ENCODE measurements at regions not wholly inside any gene's neighbourhood (a gene's known extent, or its start where the extent isn't known, plus 50 kb on each side); places are given as distances from the start of the nearest gene placed in this dataset.

- in situ Hi-C loops (cut with HindIII; ENCODE audit: low pct_unique_long_range_greater_than_20kb, low sequenced_read_pairs) (no loop called here), intact Hi-C loops (cut with micrococcal nuclease; ENCODE audit: unreplicated experiment) (no loop called here)
- Histone ChIP-seq H3K27ac (ENCODE audit: low read length) (no peak overlapping the region), H3K36me3 (ENCODE audit: control insufficient read depth, insufficient read depth, low read length) (no peaks in the 10 kb centered on the region), H3K27me3 (ENCODE audit: control insufficient read depth, insufficient read depth, low read length) (no peaks in the 10 kb centered on the region), H3K9me3 (ENCODE audit: control insufficient read depth, insufficient read depth, low read depth, low read length) (no peaks in the 10 kb centered on the region; the same call in 1 of the 2 replicates), H3K4me3 (ENCODE audit: low read depth in 2 of 2, low read length in 2 of 2) (no peak overlapping the region), H3K4me1 (ENCODE audit: control insufficient read depth, insufficient read depth, low read length) (no peaks in the 10 kb centered on the region)
- no TSS peak for BruUV-seq (replicated peaks)
- CTCF ChIA-PET = no interaction called here
- DNase-seq (ENCODE audit: low read depth, low spot score) = no peak
- POLR2A ChIA-PET = no interaction called here
- no peak for ATAC-seq
- TF ChIP-seq TCF7L2 (IDR thresholded peaks at IDR 0.05; ENCODE audit: low read depth, low read length) (no peak), SIN3A (IDR thresholded peaks at IDR 0.05; ENCODE audit: borderline replicate concordance, insufficient read depth, low read depth, low read length) (no peak), CTCF (IDR thresholded peaks at IDR 0.05) (no peak), POLR2AphosphoS5 (IDR thresholded peaks at IDR 0.05; ENCODE audit: low read depth, low read length) (no peak)
- TF ChIP-seq, protein P1, sequence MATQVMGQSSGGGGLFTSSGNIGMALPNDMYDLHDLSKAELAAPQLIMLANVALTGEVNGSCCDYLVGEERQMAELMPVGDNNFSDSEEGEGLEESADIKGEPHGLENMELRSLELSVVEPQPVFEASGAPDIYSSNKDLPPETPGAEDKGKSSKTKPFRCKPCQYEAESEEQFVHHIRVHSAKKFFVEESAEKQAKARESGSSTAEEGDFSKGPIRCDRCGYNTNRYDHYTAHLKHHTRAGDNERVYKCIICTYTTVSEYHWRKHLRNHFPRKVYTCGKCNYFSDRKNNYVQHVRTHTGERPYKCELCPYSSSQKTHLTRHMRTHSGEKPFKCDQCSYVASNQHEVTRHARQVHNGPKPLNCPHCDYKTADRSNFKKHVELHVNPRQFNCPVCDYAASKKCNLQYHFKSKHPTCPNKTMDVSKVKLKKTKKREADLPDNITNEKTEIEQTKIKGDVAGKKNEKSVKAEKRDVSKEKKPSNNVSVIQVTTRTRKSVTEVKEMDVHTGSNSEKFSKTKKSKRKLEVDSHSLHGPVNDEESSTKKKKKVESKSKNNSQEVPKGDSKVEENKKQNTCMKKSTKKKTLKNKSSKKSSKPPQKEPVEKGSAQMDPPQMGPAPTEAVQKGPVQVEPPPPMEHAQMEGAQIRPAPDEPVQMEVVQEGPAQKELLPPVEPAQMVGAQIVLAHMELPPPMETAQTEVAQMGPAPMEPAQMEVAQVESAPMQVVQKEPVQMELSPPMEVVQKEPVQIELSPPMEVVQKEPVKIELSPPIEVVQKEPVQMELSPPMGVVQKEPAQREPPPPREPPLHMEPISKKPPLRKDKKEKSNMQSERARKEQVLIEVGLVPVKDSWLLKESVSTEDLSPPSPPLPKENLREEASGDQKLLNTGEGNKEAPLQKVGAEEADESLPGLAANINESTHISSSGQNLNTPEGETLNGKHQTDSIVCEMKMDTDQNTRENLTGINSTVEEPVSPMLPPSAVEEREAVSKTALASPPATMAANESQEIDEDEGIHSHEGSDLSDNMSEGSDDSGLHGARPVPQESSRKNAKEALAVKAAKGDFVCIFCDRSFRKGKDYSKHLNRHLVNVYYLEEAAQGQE (IDR thresholded peaks at IDR 0.05; ENCODE audit: insufficient read depth in 1 of 2, low read depth in 2 of 2, low read length in 1 of 2) = no peak
Observed at GRCh38 chr6:80921861-80922460, 815.5 kb downstream of the BCKDHB start.

DNA sequence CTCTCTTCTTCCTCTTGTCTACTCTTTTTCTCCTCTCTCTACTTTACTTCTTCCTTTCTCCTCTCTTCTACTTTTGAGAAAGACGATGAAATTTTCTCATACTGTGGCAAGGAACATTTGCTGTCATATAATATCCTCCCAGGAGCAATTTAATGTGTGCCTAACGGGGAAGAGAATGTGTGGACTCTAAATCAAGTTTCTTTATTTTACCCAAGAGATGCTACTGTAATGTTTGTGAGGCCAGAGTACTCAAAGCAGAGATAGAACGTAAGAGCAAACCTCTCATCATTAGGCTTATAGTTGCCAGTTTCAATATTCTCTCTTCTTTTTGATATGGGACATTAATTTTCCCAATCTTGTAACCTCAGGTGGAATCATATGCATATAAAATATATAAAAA is 801.4 kb downstream of the BCKDHB start:
- POLR2A ChIA-PET = no interaction called here
- no peak for DNase-seq (ENCODE audit: low read depth, low spot score)
- Histone ChIP-seq H3K9me3 (ENCODE audit: control insufficient read depth, insufficient read depth, low read depth, low read length) (no peaks in the 10 kb centered on the region), H3K4me3 (ENCODE audit: low read depth in 2 of 2, low read length in 2 of 2) (no peak overlapping the region), H3K36me3 (ENCODE audit: control insufficient read depth, insufficient read depth, low read length) (no peaks in the 10 kb centered on the region), H3K27me3 (ENCODE audit: control insufficient read depth, insufficient read depth, low read length) (no peaks in the 10 kb centered on the region), H3K27ac (ENCODE audit: low read length) (no peak overlapping the region), H3K4me1 (ENCODE audit: control insufficient read depth, insufficient read depth, low read length) (no peaks in the 10 kb centered on the region)
- intact Hi-C loops (cut with micrococcal nuclease; ENCODE audit: unreplicated experiment) (no loop called here), in situ Hi-C loops (cut with HindIII; ENCODE audit: low pct_unique_long_range_greater_than_20kb, low sequenced_read_pairs) (no loop called here)
- no TSS peak for BruUV-seq (replicated peaks)
- no peak for ATAC-seq
- CTCF ChIA-PET = no interaction called here
- TF ChIP-seq CTCF (IDR thresholded peaks at IDR 0.05) (no peak), POLR2AphosphoS5 (IDR thresholded peaks at IDR 0.05; ENCODE audit: low read depth, low read length) (no peak)
- TF ChIP-seq, protein P1 (IDR thresholded peaks at IDR 0.05; ENCODE audit: insufficient read depth in 1 of 2, low read depth in 2 of 2, low read length in 1 of 2) = no peak
